ENCODE measurements at regions not wholly inside any gene's neighbourhood (a gene's known extent, or its start where the extent isn't known, plus 50 kb on each side); places are given as distances from the start of the nearest gene placed in this dataset.

DNA sequence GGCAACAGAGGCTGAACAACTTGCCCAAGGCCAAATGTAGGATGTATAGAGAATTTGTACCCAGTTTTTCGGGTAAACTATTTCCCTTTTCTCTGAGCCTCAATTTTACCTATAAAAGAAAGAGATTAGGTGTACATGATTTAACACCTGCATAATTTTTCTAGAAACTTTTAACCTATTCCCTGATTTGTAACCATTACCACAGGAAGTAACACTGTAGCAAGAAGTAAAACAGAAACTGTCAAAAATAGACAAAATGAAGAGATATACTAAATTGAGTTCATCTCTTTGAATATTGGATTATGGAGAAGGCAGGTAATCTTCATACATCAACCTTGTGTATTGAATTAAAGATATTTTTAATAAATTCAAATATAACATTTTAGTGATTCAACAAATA lies 136.2 kb downstream of the ZC3H11B start:
- TF ChIP-seq, protein P1, sequence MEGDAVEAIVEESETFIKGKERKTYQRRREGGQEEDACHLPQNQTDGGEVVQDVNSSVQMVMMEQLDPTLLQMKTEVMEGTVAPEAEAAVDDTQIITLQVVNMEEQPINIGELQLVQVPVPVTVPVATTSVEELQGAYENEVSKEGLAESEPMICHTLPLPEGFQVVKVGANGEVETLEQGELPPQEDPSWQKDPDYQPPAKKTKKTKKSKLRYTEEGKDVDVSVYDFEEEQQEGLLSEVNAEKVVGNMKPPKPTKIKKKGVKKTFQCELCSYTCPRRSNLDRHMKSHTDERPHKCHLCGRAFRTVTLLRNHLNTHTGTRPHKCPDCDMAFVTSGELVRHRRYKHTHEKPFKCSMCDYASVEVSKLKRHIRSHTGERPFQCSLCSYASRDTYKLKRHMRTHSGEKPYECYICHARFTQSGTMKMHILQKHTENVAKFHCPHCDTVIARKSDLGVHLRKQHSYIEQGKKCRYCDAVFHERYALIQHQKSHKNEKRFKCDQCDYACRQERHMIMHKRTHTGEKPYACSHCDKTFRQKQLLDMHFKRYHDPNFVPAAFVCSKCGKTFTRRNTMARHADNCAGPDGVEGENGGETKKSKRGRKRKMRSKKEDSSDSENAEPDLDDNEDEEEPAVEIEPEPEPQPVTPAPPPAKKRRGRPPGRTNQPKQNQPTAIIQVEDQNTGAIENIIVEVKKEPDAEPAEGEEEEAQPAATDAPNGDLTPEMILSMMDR (IDR thresholded peaks at IDR 0.05) = no peak
- H3K36me3 ChIP-seq = no peaks in the 10 kb centered on the region
- no peak overlapping the region for H3K4me3 ChIP-seq
- H3K27me3 ChIP-seq (replicated peaks; ENCODE audit: insufficient read depth) = no peaks in the 10 kb centered on the region
- no peaks in the 10 kb centered on the region for H3K4me1 ChIP-seq (ENCODE audit: control insufficient read depth in 1 of 2, low read depth in 2 of 2)
- no peaks in the 10 kb centered on the region for H3K9me3 ChIP-seq
- DNase-seq (ENCODE audit: low spot score) (no peak), ATAC-seq (ENCODE audit: insufficient number of reproducible peaks, low FRiP score, low read depth) (no peak)
- no peak overlapping the region for H3K27ac ChIP-seq

DNA sequence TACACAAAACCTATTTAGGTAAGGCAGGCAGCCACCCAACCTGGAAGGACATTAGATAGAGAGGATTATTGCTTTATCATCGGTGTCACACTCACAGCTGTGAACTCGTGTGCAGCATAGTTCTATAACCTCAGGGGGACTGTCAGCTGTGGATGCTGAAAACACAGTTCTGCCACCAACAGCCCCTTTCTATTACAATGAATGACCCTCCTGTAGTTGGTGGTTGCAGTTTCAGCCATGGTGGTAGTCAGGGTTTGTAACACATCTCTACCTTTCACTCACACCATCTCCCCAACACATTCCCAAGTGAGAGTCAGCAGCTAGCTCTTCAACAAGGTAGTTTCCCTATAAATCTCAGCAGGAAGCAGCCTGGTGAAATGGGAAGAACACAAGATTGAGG lies 136.8 kb downstream of the ZC3H11B start:
- no peaks in the 10 kb centered on the region for H3K27me3 ChIP-seq (replicated peaks; ENCODE audit: insufficient read depth)
- no peaks in the 10 kb centered on the region for H3K4me1 ChIP-seq (ENCODE audit: control insufficient read depth in 1 of 2, low read depth in 2 of 2)
- H3K4me3 ChIP-seq = no peak overlapping the region
- TF ChIP-seq, protein P1 (IDR thresholded peaks at IDR 0.05) = no peak
- no peak for DNase-seq (ENCODE audit: low spot score)
- H3K36me3 ChIP-seq = no peaks in the 10 kb centered on the region
- no peaks in the 10 kb centered on the region for H3K9me3 ChIP-seq
- H3K27ac ChIP-seq = no peak overlapping the region
- no peak for ATAC-seq (ENCODE audit: insufficient number of reproducible peaks, low FRiP score, low read depth)

DNA sequence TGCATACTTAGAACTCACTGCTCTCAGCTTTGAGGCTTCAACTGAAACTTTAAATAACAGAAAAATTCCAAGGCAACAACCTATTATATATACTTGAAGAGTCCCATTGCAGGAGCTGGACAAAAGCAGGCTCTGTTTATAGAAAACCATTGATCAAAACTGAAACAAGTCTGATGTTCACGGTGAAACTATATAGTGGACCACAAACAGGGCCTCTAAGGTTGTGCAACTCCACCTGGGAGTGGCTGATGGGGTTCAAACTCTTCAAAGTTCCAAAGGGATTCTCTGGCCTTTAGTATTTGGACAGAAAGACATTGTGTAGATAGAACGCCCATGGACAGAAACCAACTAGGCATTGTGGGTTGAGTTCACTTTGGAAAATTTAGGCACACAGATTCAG lies 140.3 kb downstream of the ZC3H11B start:
- Histone ChIP-seq H3K4me1 (ENCODE audit: control insufficient read depth in 1 of 2, low read depth in 2 of 2) (no peaks in the 10 kb centered on the region), H3K4me3 (no peak overlapping the region), H3K36me3 (no peaks in the 10 kb centered on the region), H3K27ac (no peak overlapping the region), H3K27me3 (replicated peaks; ENCODE audit: insufficient read depth) (no peaks in the 10 kb centered on the region), H3K9me3 (no peaks in the 10 kb centered on the region)
- TF ChIP-seq, protein P1 (IDR thresholded peaks at IDR 0.05) = no peak
- DNase-seq (ENCODE audit: low spot score) = no peak
- ATAC-seq (ENCODE audit: insufficient number of reproducible peaks, low FRiP score, low read depth) = no peak

DNA sequence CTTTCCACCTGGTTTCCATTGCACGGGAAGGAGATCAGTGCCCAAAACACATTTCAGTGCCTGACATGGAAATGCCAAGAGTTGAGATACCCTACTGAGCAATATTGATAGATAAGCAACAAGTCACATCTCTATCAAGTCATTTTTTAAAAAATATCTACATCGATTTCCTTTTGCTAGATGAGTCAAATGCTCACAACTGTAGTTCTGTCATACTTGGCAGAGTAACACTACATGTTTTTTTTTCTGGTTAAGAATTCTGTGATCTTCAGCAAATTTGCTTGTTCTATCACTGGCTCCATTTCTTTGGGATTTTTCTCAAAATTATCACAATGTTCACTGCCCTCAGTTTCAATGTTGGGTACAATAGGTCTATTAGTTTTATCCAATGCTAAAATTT lies 145.4 kb downstream of the ZC3H11B start:
- ATAC-seq (ENCODE audit: insufficient number of reproducible peaks, low FRiP score, low read depth) (no peak), DNase-seq (ENCODE audit: low spot score) (no peak)
- Histone ChIP-seq H3K36me3 (no peaks in the 10 kb centered on the region), H3K27me3 (replicated peaks; ENCODE audit: insufficient read depth) (no peaks in the 10 kb centered on the region), H3K4me1 (ENCODE audit: control insufficient read depth in 1 of 2, low read depth in 2 of 2) (no peaks in the 10 kb centered on the region), H3K27ac (no peak overlapping the region), H3K9me3 (no peaks in the 10 kb centered on the region), H3K4me3 (no peak overlapping the region)
- TF ChIP-seq, protein P1 (IDR thresholded peaks at IDR 0.05) = no peak

DNA sequence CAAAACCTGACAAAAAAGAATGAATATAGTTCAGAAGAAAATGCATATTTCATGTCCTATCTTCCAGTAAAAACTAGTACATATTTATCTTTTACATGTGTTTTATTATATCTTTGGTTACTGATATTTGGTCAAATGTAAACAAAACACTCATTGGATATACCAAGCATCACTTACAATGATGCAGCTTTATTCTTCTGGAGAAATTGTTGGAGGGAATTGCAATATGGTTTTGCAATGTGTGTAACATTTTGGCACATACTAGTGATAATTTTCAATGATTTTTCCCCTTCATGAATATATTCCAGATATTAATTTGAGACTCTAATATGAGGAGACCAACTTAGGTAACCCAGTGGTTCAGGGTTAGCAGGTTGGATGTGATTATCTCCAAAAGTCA lies 146.1 kb downstream of the ZC3H11B start:
- Histone ChIP-seq H3K36me3 (no peaks in the 10 kb centered on the region), H3K4me3 (no peak overlapping the region), H3K9me3 (no peaks in the 10 kb centered on the region), H3K27ac (no peak overlapping the region), H3K27me3 (replicated peaks; ENCODE audit: insufficient read depth) (no peaks in the 10 kb centered on the region), H3K4me1 (ENCODE audit: control insufficient read depth in 1 of 2, low read depth in 2 of 2) (no peaks in the 10 kb centered on the region)
- DNase-seq (ENCODE audit: low spot score) = no peak
- TF ChIP-seq, protein P1 (IDR thresholded peaks at IDR 0.05) = no peak
- ATAC-seq (ENCODE audit: insufficient number of reproducible peaks, low FRiP score, low read depth) = no peak

All from thoracic aorta (tissue), 2 donors.